ENCODE measurements at regions not wholly inside any gene's neighbourhood (a gene's known extent, or its start where the extent isn't known, plus 50 kb on each side); places are given as distances from the start of the nearest gene placed in this dataset.
"Not testable (repeated sequence)": the region's sequence is repeated elsewhere in the genome, so short reads cannot be mapped to it uniquely, and the experiment has no call there.

GRCh38 chr12:124698211-124698997, 131.0 kb upstream of the NCOR2 start:
- FAIRE-seq, result no peak

GRCh38 chr12:124697722-124698121, 130.3 kb upstream of the NCOR2 start:
- not testable (repeated sequence) for FAIRE-seq; DNase-seq (ENCODE audit: insufficient read length, low spot score)

More at GRCh38 chr12:124698211-124698997, 131.0 kb upstream of the NCOR2 start:
- no peak for DNase-seq (ENCODE audit: insufficient read length, low spot score)
- no peak for TF ChIP-seq PAX5 (IDR thresholded peaks at IDR 0.05; ENCODE audit: insufficient read depth, low read length, severe bottlenecking)
- no peak for TF ChIP-seq TAF1 (IDR thresholded peaks at IDR 0.05; ENCODE audit: low read depth, low read length)
- TF ChIP-seq SPI1 (IDR thresholded peaks at IDR 0.05; ENCODE audit: low read depth, low read length), result no peak
- no peak for TF ChIP-seq POU2F2 (IDR thresholded peaks at IDR 0.05; ENCODE audit: low read depth, low read length)
- no peak for TF ChIP-seq POLR2A (IDR thresholded peaks at IDR 0.05; ENCODE audit: low read depth, low read length)
- TF ChIP-seq POLR2AphosphoS5 (IDR thresholded peaks at IDR 0.05; ENCODE audit: low read depth, low read length), result no peak

GRCh38 chr12:124696693-124697476, 129.5 kb upstream of the NCOR2 start:
- FAIRE-seq, result no peak
- DNase-seq (ENCODE audit: insufficient read length, low spot score), result no peak
- no peak for TF ChIP-seq POLR2AphosphoS5 (IDR thresholded peaks at IDR 0.05; ENCODE audit: low read depth, low read length)
- TF ChIP-seq SPI1 (IDR thresholded peaks at IDR 0.05; ENCODE audit: low read depth, low read length), result no peak
- no peak for TF ChIP-seq POLR2A (IDR thresholded peaks at IDR 0.05; ENCODE audit: low read depth, low read length)
- TF ChIP-seq TAF1 (IDR thresholded peaks at IDR 0.05; ENCODE audit: low read depth, low read length), result no peak
- TF ChIP-seq PAX5 (IDR thresholded peaks at IDR 0.05; ENCODE audit: insufficient read depth, low read length, severe bottlenecking), result no peak
- no peak for TF ChIP-seq POU2F2 (IDR thresholded peaks at IDR 0.05; ENCODE audit: low read depth, low read length)

- DNase-seq (ENCODE audit: insufficient read length, low spot score) (no peak), FAIRE-seq (no peak)
- TF ChIP-seq POU2F2 (IDR thresholded peaks at IDR 0.05; ENCODE audit: low read depth, low read length) (no peak), POLR2A (IDR thresholded peaks at IDR 0.05; ENCODE audit: low read depth, low read length) (no peak), POLR2AphosphoS5 (IDR thresholded peaks at IDR 0.05; ENCODE audit: low read depth, low read length) (no peak), PAX5 (IDR thresholded peaks at IDR 0.05; ENCODE audit: insufficient read depth, low read length, severe bottlenecking) (no peak), TAF1 (IDR thresholded peaks at IDR 0.05; ENCODE audit: low read depth, low read length) (no peak), SPI1 (IDR thresholded peaks at IDR 0.05; ENCODE audit: low read depth, low read length) (no peak)
Measured at GRCh38 chr12:124695861-124696260, 128.4 kb upstream of the NCOR2 start.

GRCh38 chr12:124694846-124695497, 127.6 kb upstream of the NCOR2 start:
- FAIRE-seq (no peak), DNase-seq (ENCODE audit: insufficient read length, low spot score) (no peak)
- TF ChIP-seq SPI1 (IDR thresholded peaks at IDR 0.05; ENCODE audit: low read depth, low read length) (no peak), PAX5 (IDR thresholded peaks at IDR 0.05; ENCODE audit: insufficient read depth, low read length, severe bottlenecking) (no peak), POU2F2 (IDR thresholded peaks at IDR 0.05; ENCODE audit: low read depth, low read length) (no peak), POLR2AphosphoS5 (IDR thresholded peaks at IDR 0.05; ENCODE audit: low read depth, low read length) (no peak), TAF1 (IDR thresholded peaks at IDR 0.05; ENCODE audit: low read depth, low read length) (no peak), POLR2A (IDR thresholded peaks at IDR 0.05; ENCODE audit: low read depth, low read length) (no peak)

GRCh38 chr12:124694250-124694649, 126.8 kb upstream of the NCOR2 start:
- peak; percentile 74 for FAIRE-seq
- peak; percentile 50 for DNase-seq (ENCODE audit: insufficient read length, low spot score)
- no peak for TF ChIP-seq TAF1 (IDR thresholded peaks at IDR 0.05; ENCODE audit: low read depth, low read length)

- FAIRE-seq (no peak), DNase-seq (ENCODE audit: insufficient read length, low spot score) (no peak)
- TF ChIP-seq TAF1 (IDR thresholded peaks at IDR 0.05; ENCODE audit: low read depth, low read length) (no peak), POU2F2 (IDR thresholded peaks at IDR 0.05; ENCODE audit: low read depth, low read length) (no peak), POLR2AphosphoS5 (IDR thresholded peaks at IDR 0.05; ENCODE audit: low read depth, low read length) (no peak), PAX5 (IDR thresholded peaks at IDR 0.05; ENCODE audit: insufficient read depth, low read length, severe bottlenecking) (no peak), POLR2A (IDR thresholded peaks at IDR 0.05; ENCODE audit: low read depth, low read length) (no peak), SPI1 (IDR thresholded peaks at IDR 0.05; ENCODE audit: low read depth, low read length) (no peak)
Measured at GRCh38 chr12:124693111-124693723, 125.8 kb upstream of the NCOR2 start.

- DNase-seq (ENCODE audit: insufficient read length, low spot score) (no peak), FAIRE-seq (no peak)
- no peak for TF ChIP-seq SPI1 (IDR thresholded peaks at IDR 0.05; ENCODE audit: low read depth, low read length)
- TF ChIP-seq POU2F2 (IDR thresholded peaks at IDR 0.05; ENCODE audit: low read depth, low read length), result no peak
- no peak for TF ChIP-seq PAX5 (IDR thresholded peaks at IDR 0.05; ENCODE audit: insufficient read depth, low read length, severe bottlenecking)
- TF ChIP-seq POLR2AphosphoS5 (IDR thresholded peaks at IDR 0.05; ENCODE audit: low read depth, low read length), result no peak
- TF ChIP-seq TAF1 (IDR thresholded peaks at IDR 0.05; ENCODE audit: low read depth, low read length), result no peak
- no peak for TF ChIP-seq POLR2A (IDR thresholded peaks at IDR 0.05; ENCODE audit: low read depth, low read length)
Measured at GRCh38 chr12:124692443-124692842, 125.0 kb upstream of the NCOR2 start.

GRCh38 chr12:124691429-124691828, 124.0 kb upstream of the NCOR2 start:
- FAIRE-seq (no peak), DNase-seq (ENCODE audit: insufficient read length, low spot score) (no peak)
- TF ChIP-seq POU2F2 (IDR thresholded peaks at IDR 0.05; ENCODE audit: low read depth, low read length) (no peak), POLR2AphosphoS5 (IDR thresholded peaks at IDR 0.05; ENCODE audit: low read depth, low read length) (no peak), POLR2A (IDR thresholded peaks at IDR 0.05; ENCODE audit: low read depth, low read length) (no peak), SPI1 (IDR thresholded peaks at IDR 0.05; ENCODE audit: low read depth, low read length) (no peak), TAF1 (IDR thresholded peaks at IDR 0.05; ENCODE audit: low read depth, low read length) (no peak), PAX5 (IDR thresholded peaks at IDR 0.05; ENCODE audit: insufficient read depth, low read length, severe bottlenecking) (no peak)

All from GM12891 (cell line).